GM21528 (cell line): ENCODE measurements at regions not wholly inside any gene's neighbourhood (a gene's known extent, or its start where the extent isn't known, plus 50 kb on each side); places are given as distances from the start of the nearest gene placed in this dataset.

Experiments
- ATAC-seq: cut with Tn5 transposase; IDR thresholded peaks from one replicate; pipeline ENCODE4 v1.9.1; 2021; ENCODE audit warnings: mild to moderate bottlenecking, moderate library complexity; ENCODE audit not compliant: unreplicated experiment, low FRiP score

DNA sequence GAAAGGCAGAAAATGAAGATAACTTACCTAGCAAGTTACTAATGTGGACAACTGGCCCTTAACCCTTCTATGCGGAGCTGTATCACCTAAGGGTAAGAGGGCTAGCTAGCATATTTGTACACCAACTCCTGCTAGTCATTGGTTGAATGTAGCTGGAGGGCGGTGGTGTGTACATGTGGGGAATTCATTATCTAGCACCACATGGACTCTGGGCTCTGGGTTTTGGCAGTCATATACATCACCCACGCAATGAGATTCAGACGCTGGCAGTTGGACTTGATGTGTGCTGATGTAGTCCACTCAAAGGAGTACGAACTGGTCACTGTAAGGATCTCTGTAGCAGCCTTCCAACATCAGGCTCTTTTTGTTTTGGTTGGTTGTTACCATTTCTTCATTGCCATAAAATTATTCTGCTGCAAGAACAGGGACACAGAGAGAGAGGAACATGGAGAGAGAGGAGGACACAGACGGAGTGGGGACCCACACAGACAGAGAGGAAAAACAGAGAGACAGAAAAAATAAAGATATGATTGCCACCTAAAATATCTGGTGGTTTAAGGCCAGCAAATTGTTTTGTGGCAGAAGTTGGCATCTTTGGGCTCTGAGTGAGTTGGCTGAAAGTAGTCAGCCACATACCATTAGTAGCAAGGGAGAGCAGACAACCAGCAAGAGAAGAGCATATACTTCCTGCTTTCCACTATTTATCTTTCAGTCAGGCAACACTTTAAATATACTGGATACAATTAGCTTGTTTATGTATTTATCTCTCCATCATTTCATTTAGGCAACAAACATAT is 76.7 kb upstream of the MTPN start:
- ATAC-seq: no peak

DNA sequence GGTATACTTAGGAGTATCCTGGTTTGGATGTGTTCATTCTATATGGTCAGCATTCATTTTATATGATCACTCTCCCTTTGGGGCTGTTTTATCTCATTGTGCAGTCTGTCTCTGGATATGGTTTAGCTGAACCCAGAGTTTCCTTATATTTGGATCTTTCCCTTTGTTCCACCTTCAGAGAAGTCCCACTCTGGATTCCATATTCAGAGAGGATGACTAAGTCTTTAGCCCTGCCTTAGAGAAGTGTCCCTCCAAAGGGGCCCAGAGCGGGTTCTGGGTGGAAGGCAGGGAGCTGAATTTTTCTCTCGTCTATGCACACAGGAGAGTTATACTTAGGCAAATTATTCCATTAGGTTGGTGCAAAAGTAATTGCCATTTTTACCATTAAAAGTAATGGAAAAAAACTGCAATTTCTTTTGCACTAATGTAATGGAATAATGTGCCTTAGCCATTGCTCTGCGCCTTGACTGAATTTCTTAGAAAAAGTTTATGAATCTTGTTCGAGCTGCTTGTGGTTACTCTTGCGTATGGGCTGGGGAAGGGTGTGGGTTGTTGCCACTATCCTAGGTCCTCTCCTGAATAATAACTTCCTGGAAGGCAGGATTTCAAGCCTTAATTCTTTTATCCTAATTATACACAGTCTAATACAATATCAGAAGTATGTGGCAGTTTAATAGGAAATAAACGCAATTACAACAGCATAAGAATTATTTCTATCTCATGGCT is 74.2 kb upstream of the MTPN start:
- ATAC-seq: no peak

DNA sequence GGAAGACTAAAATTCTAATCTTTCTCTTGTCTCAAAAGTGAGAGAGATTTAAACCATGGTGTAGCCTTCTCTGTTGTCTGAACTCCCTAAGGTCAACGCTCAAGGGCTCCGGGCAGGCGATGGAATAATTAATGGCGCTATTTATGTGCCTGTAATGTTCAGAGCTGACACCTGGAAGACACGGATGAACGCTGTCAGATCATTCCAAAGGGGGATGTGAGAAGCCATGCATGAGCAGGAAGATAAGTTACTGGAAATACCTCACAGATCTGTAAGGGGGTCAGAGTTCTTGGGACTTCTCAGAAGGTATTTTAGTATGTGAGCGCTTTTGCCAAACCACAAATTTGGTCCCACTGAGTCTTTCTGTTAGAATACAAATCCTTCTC is 73.3 kb upstream of the MTPN start:
- no peak for ATAC-seq

DNA sequence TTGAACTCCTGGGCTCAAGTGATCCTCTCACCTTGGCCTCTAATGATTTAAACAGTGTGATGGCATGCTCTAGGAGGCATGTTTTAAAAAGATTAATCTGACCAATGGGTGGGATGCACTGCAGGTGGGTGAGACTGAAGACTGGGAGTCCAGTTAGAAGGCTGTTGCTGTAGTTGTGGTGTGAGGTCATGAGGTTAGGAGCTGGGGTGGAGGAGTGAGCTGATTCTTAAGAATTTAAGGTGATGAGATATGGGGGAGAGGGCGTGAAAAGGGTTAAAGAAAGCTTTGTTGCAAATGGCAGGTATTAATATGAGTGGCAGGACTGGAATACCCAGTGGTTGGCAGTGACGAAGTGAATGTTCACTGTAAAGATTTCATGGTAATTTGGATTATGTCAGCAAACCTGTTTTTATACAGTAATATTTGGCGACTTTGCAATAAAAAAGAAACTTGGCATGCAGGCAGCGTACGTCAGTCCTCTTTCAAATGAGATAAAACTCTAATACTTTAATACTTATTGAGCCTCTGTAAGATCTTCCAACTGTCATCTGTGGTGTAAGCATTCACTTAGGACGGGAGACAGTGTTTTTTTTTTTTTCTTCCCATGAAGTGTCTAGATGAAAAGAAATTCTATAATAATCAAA is 72.8 kb upstream of the MTPN start:
- ATAC-seq: no peak

DNA sequence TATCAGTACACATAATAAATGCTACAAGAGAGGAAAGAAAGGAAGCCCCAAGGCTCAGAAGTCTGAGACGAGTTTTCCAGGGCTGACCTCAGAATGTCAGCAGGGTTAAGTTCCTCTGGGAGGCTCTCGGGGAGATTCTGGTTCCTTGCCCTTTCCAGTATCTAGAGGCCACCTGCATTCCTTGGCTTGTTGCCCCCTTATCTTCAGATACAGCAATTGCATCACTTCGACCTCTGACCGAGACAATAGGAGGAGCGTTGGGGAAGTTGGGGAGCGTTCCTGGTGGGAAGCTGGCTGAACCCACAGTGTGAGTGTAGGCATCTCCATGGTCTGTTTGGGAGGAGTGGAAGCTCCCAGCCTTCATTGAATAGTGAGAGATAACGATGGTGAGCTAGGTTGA is 72.0 kb upstream of the MTPN start:
- no peak for ATAC-seq

DNA sequence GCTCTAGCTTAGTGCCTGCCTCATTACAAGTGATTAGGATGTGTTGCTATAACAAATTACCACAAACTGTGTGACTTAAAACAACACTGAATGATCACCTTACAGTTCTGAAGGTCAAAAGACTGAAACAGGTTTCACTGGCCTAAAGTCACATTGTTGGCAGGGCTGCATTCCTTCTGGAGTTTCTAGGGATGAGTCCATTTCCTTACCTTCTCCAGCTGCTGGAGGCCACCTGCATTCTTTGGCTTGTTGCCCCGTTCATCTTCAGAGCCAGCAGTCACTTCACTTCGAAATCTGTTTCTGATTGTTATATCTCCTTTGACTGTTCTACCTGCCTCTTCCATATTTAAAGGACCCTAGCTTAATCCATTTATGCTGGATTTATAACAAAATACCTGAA is 69.4 kb upstream of the MTPN start:
- no peak for ATAC-seq

DNA sequence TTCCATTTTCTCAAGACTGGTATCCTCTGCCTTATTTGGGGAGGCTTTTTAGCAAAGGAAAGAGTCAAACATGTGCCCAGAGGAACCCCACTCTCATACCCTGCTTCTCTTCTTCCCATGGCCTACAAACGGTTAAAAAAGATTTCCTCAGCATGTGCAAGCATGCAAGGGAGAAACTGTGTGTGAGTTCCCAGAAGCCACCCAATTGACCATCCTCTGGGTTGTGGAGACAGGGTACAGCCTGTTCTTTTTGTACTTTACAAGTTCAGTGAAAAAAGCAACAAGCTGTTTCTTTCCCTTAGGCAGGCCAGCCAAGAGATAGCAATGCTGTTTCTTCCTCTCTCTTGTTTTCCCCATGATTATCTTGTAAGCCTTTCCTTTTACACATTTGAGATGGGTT is 68.8 kb upstream of the MTPN start:
- no peak for ATAC-seq

DNA sequence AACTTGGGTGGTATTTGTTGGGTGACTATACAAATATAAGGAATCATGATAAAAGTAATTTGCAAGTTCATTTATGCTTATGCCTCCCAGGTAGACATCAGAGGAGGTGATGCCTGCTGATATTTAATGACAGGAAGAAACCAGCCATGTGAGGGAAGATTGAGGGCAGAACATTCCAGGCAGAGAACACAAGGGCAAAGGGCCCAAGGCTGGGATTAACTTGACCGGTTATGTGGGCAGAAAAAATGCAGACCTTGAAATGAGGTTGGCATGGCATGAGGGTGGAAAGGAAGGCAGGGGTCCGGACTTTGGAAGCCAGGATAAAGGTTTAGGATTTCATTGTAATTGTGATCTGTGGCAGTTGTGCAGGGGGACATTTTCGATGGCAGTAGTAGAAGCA is 68.0 kb upstream of the MTPN start:
- no peak for ATAC-seq

DNA sequence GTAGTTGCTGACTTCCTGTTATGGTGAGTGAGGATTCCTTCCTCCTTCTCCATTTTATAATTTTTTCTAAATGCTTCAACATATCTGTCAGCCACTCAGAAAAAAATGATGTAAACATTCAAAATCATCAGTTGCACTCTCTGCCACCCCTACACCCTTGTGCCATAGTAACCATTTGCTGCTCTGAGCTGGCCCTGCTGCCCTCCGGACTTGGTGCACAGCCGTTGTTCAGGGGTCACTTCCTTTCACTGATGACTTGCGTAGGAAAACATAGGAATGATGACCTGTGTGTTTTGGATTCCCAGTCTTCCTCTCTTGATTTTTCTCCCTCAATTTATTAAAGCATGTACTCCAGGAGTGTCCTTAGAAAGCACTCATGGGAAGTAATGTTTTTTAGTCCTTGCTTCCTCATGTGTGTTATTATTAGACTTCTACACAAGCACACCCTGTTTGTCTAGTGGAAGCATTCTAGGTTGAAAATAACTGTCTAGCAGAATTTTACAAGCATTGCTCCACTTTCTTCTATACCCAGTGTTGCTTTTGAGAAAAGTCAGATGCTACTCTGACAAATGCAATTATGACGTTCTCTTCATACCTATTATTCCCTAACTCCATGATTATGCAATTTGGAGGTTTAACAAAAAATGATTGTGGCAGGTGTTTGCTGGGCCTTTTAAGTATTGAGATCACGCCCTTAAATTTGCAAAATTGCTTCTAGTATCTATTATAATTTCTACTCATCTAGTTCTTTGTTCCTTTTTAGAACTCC is 62.6 kb upstream of the MTPN start:
- ATAC-seq: no peak

DNA sequence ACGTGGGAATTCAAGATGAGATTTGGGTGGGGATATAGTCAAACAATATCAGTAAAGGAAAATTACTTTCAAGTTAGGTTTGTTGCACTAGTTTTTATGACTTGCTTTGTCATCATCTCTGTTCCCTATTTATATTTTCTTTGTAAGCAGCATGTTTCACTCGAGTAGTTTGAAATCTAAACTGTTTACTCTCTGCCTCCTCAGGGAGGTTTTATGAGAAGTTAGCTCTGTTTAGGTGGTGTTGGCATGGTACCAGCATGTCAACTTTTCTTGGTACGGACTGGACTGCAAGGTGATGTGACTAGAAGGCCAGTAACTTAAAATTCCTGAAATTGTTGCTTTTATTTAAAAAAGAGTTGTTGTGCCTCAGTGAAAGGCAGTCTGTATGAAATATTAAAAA is 59.2 kb upstream of the MTPN start:
- no peak for ATAC-seq

DNA sequence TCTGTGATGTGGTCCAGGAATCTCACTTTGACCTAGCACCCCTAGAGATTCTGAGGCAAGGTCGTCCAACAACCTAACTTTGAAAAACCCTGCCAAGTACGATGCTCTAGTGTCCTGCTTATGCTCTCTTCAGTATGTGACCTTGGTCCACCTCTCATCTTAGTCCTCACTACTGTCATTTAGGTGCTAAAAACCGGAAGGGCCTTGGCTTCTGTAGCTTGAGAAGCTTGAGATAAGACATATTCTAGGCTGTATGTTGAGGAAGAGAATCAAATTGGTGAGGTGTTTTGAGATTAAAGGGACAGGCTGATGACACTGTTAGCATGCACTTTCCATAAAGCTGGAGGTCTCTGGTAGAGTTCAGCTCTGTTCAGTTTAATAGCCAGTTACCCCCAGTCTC is 57.0 kb upstream of the MTPN start:
- ATAC-seq: no peak

DNA sequence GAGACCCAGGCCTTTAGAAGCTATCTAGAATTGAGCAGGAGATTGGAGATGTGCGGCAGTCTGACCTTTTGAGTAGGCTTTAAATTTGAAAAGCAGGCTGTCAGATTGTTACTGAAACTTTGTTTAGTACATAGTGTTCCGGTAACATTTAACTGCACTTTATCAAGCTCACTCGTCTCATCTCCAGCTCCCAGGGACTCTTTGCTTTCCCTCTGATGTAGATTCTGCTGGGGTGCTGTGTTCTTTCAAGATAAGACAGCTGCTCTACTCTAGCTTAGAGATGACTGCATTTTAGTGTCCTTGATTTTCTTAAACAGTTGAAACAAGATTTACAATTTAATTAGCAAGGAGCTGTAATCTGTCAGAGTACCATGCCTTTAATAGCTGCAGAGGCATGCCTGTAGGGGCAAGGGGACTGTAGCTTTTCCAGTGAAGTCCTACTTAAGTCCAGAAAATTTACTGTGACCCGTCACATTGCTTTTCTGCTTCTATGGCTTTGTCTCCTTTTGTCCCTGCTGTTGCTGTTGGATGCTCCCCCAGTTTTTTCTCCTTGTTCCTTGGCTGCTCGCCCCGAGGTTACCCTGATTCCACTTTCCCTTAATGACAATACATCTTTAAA is 56.4 kb upstream of the MTPN start:
- no peak for ATAC-seq

DNA sequence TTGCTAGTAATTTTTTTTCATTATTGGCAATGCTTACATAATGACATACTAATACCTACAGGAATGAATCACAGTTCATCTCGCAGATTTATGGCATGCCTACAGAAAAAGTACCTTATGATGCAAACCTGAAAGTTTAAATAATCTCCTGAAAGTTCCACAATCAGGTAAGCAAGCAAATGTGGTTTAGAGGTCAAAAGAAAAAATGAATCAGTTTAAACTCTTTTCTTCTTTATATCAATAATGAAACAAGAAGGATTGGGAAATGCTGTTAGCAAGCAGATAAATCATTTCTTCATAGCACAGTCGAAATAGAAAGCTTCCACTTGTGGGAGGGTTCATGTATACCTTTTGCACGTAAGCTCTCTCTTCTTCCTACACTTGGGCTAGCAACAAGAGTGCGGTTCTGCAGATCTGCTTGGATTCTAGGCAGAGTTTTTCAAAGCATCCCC is 53.7 kb upstream of the MTPN start:
- ATAC-seq: peak; percentile 88

DNA sequence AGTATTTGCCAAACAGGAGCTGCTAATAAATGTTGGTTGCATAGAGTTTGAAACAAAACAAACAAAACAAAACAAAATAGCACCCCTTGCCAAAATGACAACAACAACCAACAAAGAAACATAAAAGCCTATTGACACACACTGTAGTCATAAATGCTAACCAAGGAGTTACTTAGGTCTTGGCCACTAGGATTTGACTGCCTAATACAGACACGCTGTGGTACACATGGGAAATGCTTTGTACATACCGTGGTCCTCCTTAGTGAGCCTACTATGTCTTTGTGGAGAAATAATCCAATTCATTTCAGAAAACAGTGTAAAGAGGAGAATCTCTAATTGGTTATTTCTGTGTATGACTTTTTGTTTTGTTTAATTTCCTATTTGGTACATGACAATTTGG is 53.2 kb upstream of the MTPN start:
- no peak for ATAC-seq

DNA sequence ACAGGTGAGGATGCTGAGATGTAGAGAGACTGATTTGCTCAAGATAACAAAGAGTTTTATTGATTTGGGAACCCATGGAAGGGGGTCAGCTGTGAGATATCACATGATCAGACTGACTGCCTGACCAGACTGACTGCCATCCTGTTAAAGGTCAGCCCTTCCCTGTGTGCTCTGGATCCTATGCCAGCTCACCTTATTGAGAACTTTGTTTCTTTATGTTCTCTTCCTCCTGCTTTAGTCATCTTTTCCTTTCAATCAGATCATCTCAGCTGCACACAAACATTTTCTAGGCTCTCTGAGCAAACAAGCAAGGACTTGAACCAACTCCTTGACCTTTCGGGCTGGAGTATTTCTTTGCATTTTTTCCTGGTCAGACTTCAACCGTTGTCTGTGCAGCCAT is 50.0 kb upstream of the MTPN start:
- ATAC-seq: no peak
